SK-N-MC (cell line): ENCODE measurements at regions not wholly inside any gene's neighbourhood (a gene's known extent, or its start where the extent isn't known, plus 50 kb on each side); places are given as distances from the start of the nearest gene placed in this dataset.
"Not testable (repeated sequence)": the region's sequence is repeated elsewhere in the genome, so short reads cannot be mapped to it uniquely, and the experiment has no call there.

Experiments used
- DNase-seq: peaks from one replicate; pipeline ENCODE4 v3.0.0-alpha.2; 2011; ENCODE audit warnings: low read depth, low spot score
- H3K27ac ChIP-seq: fragments of 200-600 bp; sonication (generic); 2 replicates; pipeline ENCODE4 v1.5.1; 2016; ENCODE audit warnings: mixed run types
- H3K36me3 ChIP-seq: fragments of 200-600 bp; sonication (generic); 2 replicates; pipeline ENCODE4 v1.6.1; 2017; ENCODE audit warnings: antibody characterized with exemption, low read length, mixed read lengths; ENCODE audit not compliant: insufficient read depth
- H3K4me3 ChIP-seq: fragments of 200-600 bp; sonication (generic); 2 replicates; pipeline ENCODE4 v1.5.1; 2016
- H3K9ac ChIP-seq: fragments of 200-600 bp; sonication (generic); 2 replicates; pipeline ENCODE4 v1.8.0; 2017; ENCODE audit warnings: mixed run types, mixed read lengths; ENCODE audit not compliant: insufficient read length
- H3K9me3 ChIP-seq: fragments of 200-600 bp; sonication (generic); 2 replicates; pipeline ENCODE4 v1.6.1; 2017; ENCODE audit warnings: low read depth, mild to moderate bottlenecking, antibody characterized with exemption, low read length, moderate library complexity, mixed read lengths
- EZH2 ChIP-seq: fragments of 200-600 bp; sonication (generic); IDR thresholded peaks from one replicate; pipeline ENCODE4 v1.6.1; 2017; ENCODE audit warnings: antibody characterized with exemption
- FOXP2 ChIP-seq: optimal IDR thresholded peaks from 2 replicates; pipeline ENCODE3; 2011; ENCODE audit warnings: mild to moderate bottlenecking, moderate library complexity; ENCODE audit not compliant: insufficient read depth; ENCODE audit errors: extremely low read length, control extremely low read depth
- POLR2AphosphoS5 ChIP-seq: IDR thresholded peaks from 2 replicates; pipeline ENCODE4 v1.6.1; 2012; ENCODE audit warnings: mild to moderate bottlenecking, low read depth, low read length, borderline replicate concordance

- TF ChIP-seq EZH2 (no peak), FOXP2 (no peak)
- H3K36me3 ChIP-seq, result no peaks in the 10 kb centered on the region
- H3K4me3 ChIP-seq, result no peak overlapping the region
- DNase-seq, result no peak
- H3K9me3 ChIP-seq, result no peaks in the 10 kb centered on the region
- H3K27ac ChIP-seq, result no peak overlapping the region
- no peak overlapping the region for H3K9ac ChIP-seq
Observed at GRCh38 chr5:68060382-68060781, 155.2 kb upstream of the PIK3R1 start.

- no peaks in the 10 kb centered on the region for H3K9me3 ChIP-seq
- TF ChIP-seq FOXP2 (no peak), EZH2 (no peak)
- no peak for DNase-seq
- no peaks in the 10 kb centered on the region for H3K36me3 ChIP-seq
- no peak overlapping the region for H3K9ac ChIP-seq
- no peak overlapping the region for H3K4me3 ChIP-seq
- no peak overlapping the region for H3K27ac ChIP-seq
Observed at GRCh38 chr5:68057191-68057590, 158.4 kb upstream of the PIK3R1 start.

GRCh38 chr5:68055686-68056085, 159.9 kb upstream of the PIK3R1 start:
- no peak for TF ChIP-seq FOXP2
- no peak for TF ChIP-seq POLR2AphosphoS5
- TF ChIP-seq EZH2, result no peak
- Histone ChIP-seq H3K36me3 (no peaks in the 10 kb centered on the region), H3K9me3 (no peaks in the 10 kb centered on the region), H3K4me3 (no peak overlapping the region), H3K27ac (no peak overlapping the region), H3K9ac (no peak overlapping the region)
- DNase-seq, result no peak

GRCh38 chr5:68054638-68055037, 160.9 kb upstream of the PIK3R1 start:
- Histone ChIP-seq H3K4me3 (no peak overlapping the region), H3K27ac (no peak overlapping the region), H3K9ac (peak overlapping the region; percentile 7), H3K9me3 (no peaks in the 10 kb centered on the region), H3K36me3 (no peaks in the 10 kb centered on the region)
- TF ChIP-seq EZH2 (no peak), FOXP2 (no peak), POLR2AphosphoS5 (no peak)
- DNase-seq, result no peak

- DNase-seq, result no peak
- Histone ChIP-seq H3K27ac (no peak overlapping the region), H3K4me3 (no peak overlapping the region), H3K36me3 (no peaks in the 10 kb centered on the region), H3K9me3 (no peaks in the 10 kb centered on the region), H3K9ac (no peak overlapping the region)
- no peak for TF ChIP-seq EZH2
- TF ChIP-seq POLR2AphosphoS5, result no peak
- no peak for TF ChIP-seq FOXP2
Observed at GRCh38 chr5:68053202-68053601, 162.4 kb upstream of the PIK3R1 start.

GRCh38 chr5:68049053-68049713, 166.4 kb upstream of the PIK3R1 start:
- H3K9me3 ChIP-seq, result no peaks in the 10 kb centered on the region; the same call in 1 of the 2 replicates
- DNase-seq, result peak; percentile 84
- H3K9ac ChIP-seq, result no peak overlapping the region
- TF ChIP-seq EZH2 (no peak), POLR2AphosphoS5 (peak; percentile 69; the same call in 1 of the 2 replicates), FOXP2 (peak; percentile 21)
- peak overlapping the region; percentile 49 for H3K4me3 ChIP-seq
- no peaks in the 10 kb centered on the region; the same call in 1 of the 2 replicates for H3K36me3 ChIP-seq
- peak overlapping the region; percentile 3; the same call in 1 of the 2 replicates for H3K27ac ChIP-seq

GRCh38 chr5:68048516-68048915, 167.0 kb upstream of the PIK3R1 start:
- no peak overlapping the region for H3K27ac ChIP-seq
- H3K36me3 ChIP-seq, result no peaks in the 10 kb centered on the region; the same call in 1 of the 2 replicates
- DNase-seq, result no peak
- TF ChIP-seq EZH2, result no peak
- TF ChIP-seq FOXP2, result no peak
- no peak for TF ChIP-seq POLR2AphosphoS5
- H3K9me3 ChIP-seq, result no peaks in the 10 kb centered on the region; the same call in 1 of the 2 replicates
- no peak overlapping the region for H3K4me3 ChIP-seq
- no peak overlapping the region for H3K9ac ChIP-seq

GRCh38 chr5:68048054-68048453, 167.5 kb upstream of the PIK3R1 start:
- H3K4me3 ChIP-seq, H3K27ac ChIP-seq, DNase-seq, H3K36me3 ChIP-seq, H3K9ac ChIP-seq, H3K9me3 ChIP-seq: not testable (repeated sequence)

GRCh38 chr5:68047035-68047434, 168.5 kb upstream of the PIK3R1 start:
- no peak overlapping the region for H3K27ac ChIP-seq
- no peak overlapping the region for H3K9ac ChIP-seq
- H3K9me3 ChIP-seq, result no peaks in the 10 kb centered on the region; the same call in 1 of the 2 replicates
- no peak overlapping the region for H3K4me3 ChIP-seq
- TF ChIP-seq EZH2, result no peak
- TF ChIP-seq FOXP2, result no peak
- no peaks in the 10 kb centered on the region; the same call in 1 of the 2 replicates for H3K36me3 ChIP-seq
- no peak for DNase-seq
